GM12873 (cell line): ENCODE measurements at regions not wholly inside any gene's neighbourhood (a gene's known extent, or its start where the extent isn't known, plus 50 kb on each side); places are given as distances from the start of the nearest gene placed in this dataset.

Experiments used
- CTCF ChIP-seq: IDR thresholded peaks from 2 replicates; pipeline ENCODE4 v1.5.1; 2012; ENCODE audit warnings: low read depth, mild to moderate bottlenecking, moderate library complexity, low read length, control low read depth; ENCODE audit not compliant: insufficient read depth; ENCODE audit errors: missing control alignments

DNA sequence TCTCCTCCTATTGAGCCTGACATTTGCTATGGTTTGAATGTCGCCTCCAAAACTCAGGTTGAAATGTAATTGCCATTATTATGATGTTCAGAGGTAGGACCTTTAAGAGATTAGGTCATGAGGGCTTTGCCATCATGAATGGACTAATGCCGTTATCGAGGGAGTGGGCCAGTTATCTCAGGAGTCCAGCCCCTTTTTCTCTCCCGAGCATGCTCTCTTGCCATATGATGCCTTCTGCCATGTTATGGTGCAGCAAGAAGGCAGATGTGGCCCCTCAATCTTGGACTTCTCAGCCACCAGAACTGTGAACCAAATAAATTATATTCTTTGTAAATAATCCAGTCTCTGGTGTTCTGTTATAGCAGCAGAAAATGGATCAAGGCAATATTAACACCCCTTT lies 323.5 kb downstream of the RRAGC start:
- TF ChIP-seq CTCF, result no peak

- no peak for TF ChIP-seq CTCF
These were observed 325.1 kb downstream of the RRAGC start for GRCh38 chr1:38534473-38534823.

DNA sequence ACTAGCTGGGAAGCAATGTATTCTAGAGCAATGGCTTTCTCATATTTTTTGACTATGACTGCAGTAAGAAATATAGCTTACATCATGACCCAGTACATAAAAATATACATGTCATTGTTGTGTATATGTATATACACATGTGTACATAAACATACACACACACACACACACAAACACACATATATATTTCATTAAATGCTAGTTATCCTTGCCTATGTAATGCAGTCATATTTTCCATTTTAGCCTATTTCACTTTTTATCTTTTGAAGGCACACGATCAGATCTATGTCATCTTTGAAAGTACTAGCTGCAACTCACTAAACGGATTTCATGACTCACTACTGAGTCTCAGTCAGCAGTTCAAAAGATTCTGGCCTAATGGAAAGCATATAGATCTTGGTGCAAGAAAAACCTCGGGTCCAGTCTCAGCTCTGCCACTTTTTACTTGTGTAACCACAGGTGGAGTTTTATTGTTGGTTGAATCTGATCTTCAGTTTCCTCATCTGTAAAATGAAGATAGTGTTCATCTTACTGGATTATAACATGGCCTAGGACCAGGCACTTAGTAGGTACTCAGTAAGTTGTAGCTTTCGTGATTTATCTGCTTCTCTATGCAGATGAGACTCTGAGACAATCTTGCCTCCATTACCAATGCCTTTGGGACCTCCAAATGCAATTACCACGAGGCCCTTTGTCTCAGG lies 325.6 kb downstream of the RRAGC start:
- no peak for TF ChIP-seq CTCF

- TF ChIP-seq CTCF, result no peak
These were observed 328.6 kb downstream of the RRAGC start for GRCh38 chr1:38530957-38531356.

DNA sequence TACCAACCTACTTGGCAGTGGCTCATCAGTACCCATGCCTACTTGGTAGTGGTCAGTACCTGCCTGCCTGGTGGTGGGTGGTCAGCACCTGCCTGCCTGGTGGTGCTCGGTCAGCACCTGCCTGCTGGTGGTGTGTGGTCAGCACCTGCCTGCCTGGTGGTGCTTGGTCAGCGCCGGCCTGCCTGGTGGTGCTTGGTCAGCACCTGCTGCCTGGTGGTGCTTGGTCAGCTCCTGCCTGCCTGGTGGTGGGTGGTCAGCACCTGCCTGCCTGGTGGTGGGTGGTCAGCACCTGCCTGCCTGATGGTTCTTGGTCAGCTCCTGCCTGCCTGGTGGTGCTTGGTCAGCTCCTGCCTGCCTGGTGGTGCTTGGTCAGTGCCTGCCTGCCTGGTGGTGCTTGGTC lies 329.6 kb downstream of the RRAGC start:
- TF ChIP-seq CTCF, result no peak

DNA sequence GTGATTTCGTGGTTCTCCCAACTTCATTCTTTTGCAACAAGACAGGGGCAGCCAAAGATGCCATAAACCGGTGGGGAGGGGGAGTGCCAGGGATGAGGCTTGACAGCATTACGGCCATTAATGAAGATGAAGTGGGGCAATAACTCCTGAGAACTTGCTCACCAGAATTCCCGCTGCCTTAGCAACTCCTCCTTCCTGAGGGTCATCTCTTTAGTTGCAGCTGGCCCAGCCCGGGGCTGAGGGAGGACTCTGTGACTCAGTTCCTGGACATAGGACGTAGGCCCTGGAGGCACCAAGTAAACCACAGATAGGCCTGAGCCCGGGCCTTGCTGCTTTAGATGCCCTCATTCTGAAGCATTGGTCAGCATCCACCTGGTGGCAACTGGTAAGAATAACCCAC lies 330.2 kb downstream of the RRAGC start:
- no peak for TF ChIP-seq CTCF

GRCh38 chr1:38528623-38529022 lies 330.9 kb downstream of the RRAGC start:
- TF ChIP-seq CTCF, result no peak
